GM19035 (cell line): ENCODE measurements at regions not wholly inside any gene's neighbourhood (a gene's known extent, or its start where the extent isn't known, plus 50 kb on each side); places are given as distances from the start of the nearest gene placed in this dataset.
"Not testable (repeated sequence)": the region's sequence is repeated elsewhere in the genome, so short reads cannot be mapped to it uniquely, and the experiment has no call there.

Experiments used
- ATAC-seq: cut with Tn5 transposase; IDR thresholded peaks from one replicate; pipeline ENCODE4 v1.9.1; 2021; ENCODE audit not compliant: unreplicated experiment

DNA sequence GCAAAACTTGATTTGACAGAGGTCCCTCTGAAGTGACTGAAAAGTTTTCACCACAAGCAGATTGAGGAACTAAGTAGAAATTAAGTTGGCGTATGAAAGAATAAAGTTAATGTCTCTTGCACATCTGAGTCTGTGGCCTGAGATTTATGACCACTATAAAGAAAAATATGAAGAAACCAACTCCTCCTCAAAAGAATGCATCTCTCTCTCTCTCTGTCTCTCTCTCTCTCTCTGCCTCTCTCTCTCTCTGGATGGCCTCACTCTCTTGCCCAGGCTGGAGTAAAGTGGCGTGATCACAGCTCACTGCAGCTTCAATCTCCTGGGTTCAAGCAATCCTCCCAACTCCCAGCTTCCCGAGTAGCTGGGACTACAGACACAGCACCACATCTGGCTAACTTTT is 55.2 kb downstream of the RPL22L1 start:
- no peak for ATAC-seq

DNA sequence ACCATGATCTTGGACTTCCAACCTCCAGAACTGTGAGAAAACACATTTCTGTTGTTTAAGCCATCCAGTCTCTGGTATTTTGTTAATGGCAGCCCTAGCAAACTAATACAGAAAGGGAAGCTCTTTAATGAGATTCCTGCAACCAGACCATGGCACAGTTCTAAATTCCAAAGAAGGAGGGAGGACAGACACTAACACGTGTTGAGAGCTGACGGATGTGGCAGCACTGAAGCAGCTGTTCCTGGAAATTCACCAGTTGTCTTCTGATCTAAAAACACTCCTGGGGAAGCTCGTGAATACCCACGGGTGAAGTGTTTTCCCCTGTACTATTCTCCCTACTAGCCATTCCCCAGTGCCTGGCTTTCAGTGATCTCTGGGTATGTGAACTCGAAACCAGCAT is 56.7 kb downstream of the RPL22L1 start:
- ATAC-seq = no peak

DNA sequence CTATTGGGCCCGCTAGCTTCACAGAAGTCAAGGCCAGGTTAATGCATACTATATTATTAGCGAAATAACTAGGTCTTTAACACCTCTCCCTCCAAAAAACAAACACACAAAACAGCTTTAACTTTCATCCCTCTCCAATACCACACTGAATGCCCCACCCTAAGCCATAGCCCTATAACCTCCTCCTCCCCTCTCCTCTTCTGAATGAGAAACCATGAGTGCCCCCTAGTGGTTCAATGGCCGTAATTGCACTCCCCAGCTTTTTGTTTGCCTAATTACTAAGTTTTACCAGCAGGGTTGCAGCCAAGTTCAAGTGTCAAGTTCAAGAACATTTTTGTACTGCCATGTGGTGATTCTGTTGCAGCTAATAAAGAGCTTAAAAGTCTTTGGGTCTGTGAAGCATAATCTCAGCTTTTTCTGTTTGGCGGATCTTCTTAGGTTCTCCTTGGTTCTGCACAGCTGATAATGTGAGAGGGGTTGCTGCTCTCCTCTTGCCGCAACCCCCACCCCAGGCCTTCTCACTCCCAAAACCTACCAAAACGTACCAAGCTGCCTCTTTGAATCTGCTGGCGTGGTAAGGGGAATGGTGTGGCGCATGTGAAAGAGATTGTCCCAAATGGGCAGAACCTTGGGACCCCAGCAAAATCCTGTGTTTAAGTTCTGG is 57.9 kb downstream of the RPL22L1 start:
- ATAC-seq = peak; percentile 87

DNA sequence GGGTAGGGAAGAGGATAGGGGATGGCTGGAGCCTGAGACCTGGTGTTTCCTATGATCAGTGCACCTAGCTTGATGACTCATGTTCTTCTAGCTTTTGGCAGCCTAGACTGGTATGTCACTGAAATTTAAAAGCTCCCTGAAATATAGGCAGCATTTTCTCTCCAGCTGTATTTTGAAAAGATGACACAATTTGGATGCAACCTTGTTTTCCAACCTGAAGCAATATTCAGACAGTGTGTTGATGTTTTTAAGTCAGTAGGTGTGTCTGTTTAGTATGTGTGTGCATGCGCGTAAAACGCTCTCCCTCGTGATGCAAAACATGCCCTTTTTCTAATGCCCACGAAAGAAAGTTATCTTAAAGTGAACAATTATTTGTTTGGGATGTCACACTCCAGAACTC is 58.5 kb downstream of the RPL22L1 start:
- ATAC-seq = no peak

DNA sequence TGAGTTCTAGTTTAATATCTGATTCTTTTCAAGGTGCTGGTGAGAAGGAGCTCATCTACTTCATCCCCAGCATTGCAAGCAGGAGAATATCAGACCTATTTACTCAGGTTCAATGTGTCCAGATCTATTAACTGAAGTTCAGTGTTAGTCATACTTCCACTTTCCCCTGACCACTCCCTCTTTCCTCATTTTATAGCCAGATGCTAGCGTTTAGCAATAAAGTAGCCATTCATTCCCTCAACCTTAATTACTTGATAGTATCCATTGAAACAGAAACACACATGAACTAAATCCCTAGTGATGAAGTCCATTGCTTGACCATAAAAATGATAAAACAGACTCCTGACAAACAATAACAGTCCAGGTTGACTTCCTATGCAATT is 60.0 kb downstream of the RPL22L1 start:
- no peak for ATAC-seq

DNA sequence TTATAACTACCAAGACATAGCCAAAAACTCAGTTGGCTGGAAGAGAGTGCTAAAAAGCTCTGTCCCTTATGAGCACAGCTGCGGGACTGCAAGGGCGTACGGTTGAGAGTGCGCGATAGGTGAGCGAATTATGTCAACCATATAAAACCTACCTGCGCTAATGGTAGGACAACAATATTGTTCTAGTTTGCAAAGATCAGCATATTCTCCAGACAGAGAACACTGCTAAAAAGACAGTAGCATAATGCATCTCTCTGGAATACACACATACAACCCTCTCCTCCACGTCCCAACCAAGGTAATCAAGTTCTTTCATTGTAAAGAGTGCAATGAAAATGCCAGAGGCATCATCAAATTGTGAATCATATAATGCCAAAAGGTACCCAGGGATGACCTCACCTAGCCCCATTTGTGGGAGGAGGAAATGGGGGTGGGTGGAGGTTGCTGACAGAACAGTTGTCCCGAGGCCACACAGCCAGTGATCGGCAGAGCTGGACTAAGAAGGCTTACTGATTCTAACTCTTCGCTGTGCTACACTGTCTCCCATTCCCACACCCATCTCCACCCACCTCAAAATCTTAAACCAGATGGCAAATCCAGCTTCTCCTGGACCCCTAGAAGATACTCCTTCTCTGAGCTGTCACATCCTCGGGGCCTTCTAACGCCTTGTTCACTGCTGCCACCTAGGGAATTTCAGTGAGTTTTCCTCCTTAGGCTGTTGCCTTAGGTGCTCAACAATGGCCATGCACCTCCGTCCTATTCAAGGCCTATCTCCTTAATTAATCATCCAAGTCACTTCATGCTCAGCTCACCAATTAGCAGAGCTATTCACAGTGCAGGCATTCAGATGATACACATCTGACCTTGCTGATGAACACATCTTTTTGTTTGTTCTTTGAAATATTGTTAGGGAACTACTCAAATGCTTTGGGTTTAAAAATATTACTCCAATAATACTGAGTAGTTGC is 60.7 kb downstream of the RPL22L1 start:
- ATAC-seq = no peak

DNA sequence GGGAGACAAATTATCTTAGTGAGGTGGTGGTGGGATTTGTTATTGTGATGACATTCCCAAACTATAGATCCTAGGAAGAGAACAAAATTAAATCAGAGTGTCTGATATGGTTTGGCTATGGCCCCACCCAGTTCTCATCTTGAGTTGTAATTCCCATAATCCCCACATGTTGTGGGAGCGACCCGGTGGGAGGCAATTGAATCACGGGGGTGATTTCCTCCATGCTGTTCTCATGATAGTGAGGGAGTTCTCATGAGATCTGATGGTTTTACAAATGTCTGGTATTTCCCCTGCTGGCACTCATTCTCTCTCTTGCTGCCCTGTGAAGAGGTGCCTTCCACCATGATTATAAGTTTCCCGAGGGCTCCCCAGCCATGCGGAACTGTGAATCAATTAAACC is 62.0 kb downstream of the RPL22L1 start:
- ATAC-seq = no peak

DNA sequence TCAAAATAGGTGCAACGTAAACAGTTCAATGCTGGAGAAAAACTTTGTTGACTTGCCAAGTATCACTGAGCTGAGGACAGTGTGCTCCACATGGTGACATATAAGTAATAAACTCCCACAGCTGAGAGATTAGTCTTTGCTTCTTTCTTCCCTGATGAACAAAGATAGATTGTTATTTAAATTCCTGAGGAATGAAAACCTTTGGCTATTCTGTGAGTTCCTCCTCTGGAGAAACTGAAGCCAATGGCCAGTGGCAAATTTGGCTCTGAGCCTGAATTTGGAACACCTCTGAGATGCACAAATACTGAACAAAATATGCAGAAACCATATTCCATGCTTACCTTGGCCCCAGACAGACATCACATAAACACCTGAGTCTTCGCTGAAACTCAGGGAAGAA is 63.3 kb downstream of the RPL22L1 start:
- ATAC-seq = no peak

DNA sequence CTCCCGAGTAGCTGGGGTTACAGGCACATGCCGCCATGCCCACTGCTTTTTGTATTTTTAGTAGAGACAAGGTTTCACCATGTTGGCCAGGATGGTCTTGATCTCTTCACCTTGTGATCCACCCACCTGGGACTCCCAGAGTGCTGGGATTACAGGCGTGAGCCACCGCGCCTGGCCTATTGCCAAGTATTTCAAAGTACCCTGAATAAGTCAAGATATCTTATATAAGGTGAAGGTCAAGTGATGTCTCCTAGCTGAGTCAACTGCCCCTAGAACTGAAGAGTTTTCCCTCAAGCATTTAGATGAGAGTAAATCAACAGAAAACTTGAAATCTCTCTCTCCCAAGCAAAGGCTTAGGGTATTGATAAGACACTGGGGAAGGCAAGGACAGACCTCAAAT is 63.9 kb downstream of the RPL22L1 start:
- no peak for ATAC-seq

DNA sequence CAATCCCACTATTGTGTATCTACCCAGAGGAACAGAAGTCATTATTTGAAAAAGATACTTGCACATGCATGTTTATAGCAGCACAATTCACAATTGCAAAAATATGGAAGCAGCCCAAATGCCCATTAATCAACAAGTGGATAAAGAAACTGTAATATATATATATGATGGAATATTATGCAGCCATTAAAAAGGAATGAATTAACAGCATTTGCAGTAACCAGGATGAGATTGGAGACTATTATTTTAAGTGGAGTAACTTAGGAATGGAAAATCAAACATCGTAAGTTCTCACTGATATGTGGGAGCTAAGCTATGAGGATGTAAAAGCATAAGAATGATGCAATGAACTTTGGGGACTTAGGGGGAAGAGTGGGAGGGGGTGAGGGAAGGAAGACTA is 64.7 kb downstream of the RPL22L1 start:
- ATAC-seq = not testable (repeated sequence)

DNA sequence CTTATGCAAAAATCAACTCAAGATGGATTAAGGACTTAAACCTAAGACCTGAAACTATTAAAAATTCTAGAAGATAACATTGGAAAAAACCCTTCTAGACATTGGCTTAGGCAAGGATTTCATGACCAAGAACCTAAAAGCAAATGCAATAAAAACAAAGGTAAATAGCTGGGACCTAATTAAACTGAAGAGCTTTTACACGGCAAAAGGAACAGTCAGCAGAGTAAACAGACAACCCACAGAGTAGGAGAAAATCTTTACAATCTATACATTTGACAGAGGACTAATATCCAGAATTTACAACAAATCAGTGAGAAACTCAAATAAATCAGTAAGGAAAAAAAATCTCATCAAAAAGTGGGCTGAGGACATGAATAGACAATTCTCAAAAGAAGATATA is 65.4 kb downstream of the RPL22L1 start:
- not testable (repeated sequence) for ATAC-seq

DNA sequence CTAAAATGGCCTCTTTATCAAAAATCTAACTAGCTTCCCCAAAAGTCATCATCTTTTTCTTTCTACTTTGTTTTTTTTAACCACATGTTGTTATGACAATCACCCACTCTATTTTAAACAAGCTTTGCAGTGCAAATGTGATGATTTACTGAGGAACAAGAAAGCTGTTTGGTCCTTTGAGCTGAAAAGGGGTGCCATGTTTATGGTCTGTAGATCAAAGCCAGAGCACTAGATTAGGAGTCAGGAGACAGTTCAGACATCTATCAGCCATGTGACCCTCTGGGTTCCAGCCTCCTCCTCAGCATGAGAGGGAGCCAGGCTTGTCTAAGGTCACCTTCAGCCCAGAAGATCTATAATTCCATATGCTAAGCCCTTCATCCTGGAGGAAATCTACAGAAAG is 65.9 kb downstream of the RPL22L1 start:
- no peak for ATAC-seq

DNA sequence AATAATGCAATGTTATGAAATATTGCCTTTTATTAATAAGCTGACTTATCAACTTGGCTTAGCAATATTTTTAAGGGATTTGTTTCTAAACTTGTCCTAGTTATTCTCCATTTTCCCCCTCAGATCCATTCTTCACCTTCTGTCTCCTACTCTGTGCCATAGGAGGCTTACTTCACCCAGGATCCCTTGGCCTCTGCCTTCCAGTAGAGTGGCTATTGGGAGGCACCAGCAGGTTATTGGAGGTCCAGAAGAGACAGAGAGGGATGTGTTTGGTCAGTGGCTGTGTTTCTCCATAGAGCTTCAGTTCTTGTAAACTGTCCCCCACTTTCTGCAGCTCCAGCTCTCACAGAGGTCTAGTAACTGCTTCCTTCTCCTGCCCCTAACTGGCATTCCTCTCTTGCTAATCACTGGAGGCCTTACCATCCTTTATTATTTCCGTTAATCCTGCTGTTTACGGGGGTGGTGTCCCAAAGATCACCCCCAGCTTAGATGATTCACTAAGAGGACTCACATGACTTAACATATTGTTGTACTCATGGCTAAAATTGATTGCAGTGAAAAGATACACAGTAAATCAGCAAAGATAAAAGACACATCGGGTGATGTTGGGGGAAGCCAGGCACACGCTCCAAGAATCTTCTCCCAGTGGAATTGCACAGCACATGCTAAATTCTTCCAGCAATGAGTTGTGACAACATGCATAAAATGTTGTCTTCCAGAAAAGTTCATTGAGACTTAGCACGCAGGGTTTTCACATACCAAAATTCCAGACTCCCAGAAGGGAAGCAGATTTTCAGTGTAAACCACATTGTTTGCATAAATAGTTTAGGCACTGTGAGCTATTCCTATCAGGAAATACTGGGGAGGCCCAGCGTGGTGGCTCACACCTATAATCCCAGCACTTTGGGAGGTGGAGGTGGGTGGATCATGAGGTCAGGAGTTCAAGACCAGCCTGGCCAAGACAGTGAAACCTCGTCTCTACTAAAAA is 67.5 kb downstream of the RPL22L1 start:
- ATAC-seq = no peak

DNA sequence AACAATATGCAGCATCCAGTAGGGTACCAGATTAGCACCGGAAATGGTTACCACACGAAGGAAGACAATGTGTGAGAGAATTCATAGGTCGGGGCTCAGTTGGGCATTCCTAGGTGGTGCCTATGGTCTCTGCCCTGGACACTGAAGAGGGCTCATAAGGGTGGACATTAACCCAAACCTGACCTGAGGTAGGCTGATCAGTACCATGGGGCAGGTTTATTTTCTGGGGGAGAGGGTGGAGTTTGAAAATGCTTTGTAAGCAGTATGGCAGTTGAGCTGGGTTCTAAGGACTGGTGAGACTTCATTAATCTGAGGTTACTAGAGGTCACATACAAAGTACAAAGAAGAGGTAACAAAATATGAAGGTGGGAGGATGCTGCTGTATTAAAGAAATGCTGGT is 68.4 kb downstream of the RPL22L1 start:
- ATAC-seq = no peak

DNA sequence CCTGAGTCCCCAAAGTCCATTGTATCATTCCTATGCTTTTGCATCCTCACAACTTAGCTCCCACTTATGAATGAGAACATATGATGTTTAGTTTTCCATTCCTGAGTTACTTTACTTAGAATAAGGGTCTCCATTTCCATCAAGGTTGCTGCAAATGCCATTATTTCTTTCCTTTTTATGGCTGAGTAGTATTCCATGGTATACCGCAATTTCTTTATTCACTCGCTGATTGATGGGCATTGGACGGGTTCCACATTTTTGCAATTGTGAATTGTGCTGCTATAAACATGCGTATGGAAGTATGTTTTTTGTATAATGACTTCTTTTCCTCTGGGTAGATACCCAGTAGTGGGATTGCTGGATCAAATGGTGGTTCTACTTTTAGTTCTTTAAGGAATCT is 69.7 kb downstream of the RPL22L1 start:
- not testable (repeated sequence) for ATAC-seq

DNA sequence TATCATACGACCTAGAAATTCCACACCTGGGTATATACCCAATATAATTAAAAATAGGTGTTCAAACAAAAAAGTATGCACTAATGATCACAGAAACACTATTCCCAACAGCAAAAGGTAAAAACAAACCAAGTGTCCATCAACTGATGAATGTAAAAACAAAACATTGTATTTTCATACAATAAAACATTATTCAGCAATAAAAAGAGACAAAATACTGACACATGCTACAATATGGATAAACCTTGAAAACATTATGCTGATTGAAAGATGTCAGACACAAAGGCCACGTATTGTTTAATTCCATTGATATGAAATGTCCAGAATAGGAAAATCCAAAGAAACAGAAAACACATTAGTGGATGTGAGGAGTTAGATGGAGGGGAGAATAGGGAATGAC is 71.0 kb downstream of the RPL22L1 start:
- no peak for ATAC-seq

DNA sequence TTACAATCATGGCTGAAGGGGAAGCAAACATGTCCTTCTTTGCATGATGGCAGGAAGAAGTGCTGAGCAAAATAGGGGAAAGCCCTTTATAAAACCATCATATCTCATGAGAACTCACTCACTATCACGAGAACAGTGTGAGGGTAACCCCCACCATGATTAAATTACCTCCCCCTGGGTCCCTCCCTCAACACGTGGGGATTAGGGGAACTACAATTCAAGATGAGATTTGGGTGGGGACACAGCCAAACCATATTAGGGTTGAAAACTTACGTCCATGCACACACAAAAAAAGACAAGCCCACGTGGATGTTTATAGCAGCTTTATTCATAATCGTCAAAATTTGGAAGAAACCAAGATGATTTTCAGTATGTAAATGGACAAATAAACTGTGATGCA is 72.3 kb downstream of the RPL22L1 start:
- ATAC-seq = no peak

DNA sequence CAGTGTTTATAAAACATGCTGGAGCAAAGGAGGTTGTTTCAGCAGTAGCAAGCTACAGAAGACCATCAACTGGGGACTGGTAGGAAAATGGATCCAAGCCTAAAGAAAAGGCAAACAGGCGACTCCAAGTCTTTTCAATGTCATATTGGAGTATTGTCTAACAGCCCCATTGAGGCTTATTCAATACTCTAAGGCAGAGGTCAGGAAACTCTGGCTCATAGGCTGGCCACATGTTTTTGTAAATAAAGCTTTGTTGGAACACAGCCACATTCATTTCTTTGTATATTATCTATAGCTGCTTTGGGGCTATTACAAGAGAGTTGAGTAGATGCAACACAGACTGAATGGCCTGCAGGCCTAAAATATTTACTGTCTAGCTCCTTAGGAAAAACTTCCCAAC is 77.5 kb downstream of the RPL22L1 start:
- no peak for ATAC-seq

DNA sequence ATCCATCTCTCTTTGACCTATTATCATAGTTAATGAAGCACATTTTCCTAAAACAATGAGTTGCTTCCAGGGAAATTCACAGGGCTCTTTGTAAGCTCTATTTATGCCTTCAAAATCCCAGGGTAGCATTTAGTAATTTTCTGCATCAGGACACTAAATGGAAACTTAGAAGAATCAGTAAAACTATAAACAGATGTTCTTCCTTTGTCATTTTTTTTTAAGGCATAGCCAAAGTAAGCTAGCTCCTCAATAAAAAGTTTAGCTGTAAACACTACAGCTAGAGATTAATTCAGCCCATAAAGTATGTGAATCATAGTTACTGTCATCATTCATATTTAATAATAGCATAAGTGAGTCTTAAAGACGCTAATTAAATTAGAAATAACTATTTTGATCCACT is 79.3 kb downstream of the RPL22L1 start:
- no peak for ATAC-seq

DNA sequence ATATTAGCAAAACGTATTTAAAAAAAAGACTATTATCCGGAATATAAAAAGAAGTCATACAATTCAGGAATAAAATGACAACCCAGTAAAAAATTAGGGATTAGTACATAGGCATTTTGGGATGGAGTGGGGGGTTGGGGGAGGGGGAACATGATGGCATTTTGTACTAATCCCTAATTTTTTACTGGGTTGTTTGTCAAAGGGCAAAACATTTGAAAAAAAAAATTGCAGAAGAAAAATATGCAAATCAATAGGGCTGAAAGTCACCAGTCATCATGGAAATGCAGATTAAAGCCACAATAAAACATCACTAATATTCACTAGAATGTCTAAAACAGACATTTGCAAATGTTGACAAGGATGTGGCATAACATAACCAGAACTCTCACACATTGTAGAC is 82.5 kb downstream of the RPL22L1 start:
- no peak for ATAC-seq

DNA sequence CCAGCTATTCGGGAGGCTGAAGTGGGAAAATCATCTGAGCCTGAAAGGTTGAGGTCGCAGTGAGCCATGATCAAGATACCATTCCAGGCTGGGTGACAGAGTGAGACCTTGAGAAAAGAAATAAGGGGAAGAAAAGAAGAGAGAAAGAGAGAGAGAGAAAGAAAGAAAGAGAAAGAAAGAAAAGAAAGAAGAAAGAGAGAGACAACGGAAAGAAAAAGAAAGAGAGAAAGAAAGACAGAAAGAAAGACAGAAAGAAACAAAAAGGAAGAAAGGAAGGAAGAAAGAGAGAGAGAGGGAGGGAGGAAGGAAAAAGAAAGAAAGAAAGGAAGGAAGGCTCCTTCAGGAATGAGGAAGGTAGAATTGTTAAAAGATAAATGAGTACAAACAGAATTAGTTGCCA is 84.5 kb downstream of the RPL22L1 start:
- ATAC-seq = no peak
